T-helper 1 cell treated with Interleukin-12 subunit alpha and Interleukin-12 subunit beta and Interleukin-4 antibody, amounts not matched to agents 30 μg/mL and 1 μg/mL, for 36 hours (primary cell): ENCODE measurements at regions not wholly inside any gene's neighbourhood (a gene's known extent, or its start where the extent isn't known, plus 50 kb on each side); places are given as distances from the start of the nearest gene placed in this dataset.
A peak's percentile ranks its signal among the peaks of the same experiment; 100 is the strongest.
"Not testable (repeated sequence)": the region's sequence is repeated elsewhere in the genome, so short reads cannot be mapped to it uniquely, and the experiment has no call there.

Source experiments
- H3K27ac Mint-ChIP-seq: one replicate; pipeline ENCODE4 v1.8.0; 2021; ENCODE audit warnings: mild to moderate bottlenecking, mixed read lengths
- H3K27me3 Mint-ChIP-seq: one replicate; pipeline ENCODE4 v1.8.0; 2021; ENCODE audit warnings: low read depth, mixed read lengths
- H3K36me3 Mint-ChIP-seq: one replicate; pipeline ENCODE4 v1.8.0; 2021; ENCODE audit warnings: low read depth, mixed read lengths
- H3K4me1 Mint-ChIP-seq: one replicate; pipeline ENCODE4 v1.8.0; 2021; ENCODE audit warnings: low read depth, mixed read lengths
- H3K4me3 Mint-ChIP-seq: one replicate; pipeline ENCODE4 v1.8.0; 2021; ENCODE audit warnings: mild to moderate bottlenecking, moderate library complexity, mixed read lengths
- H3K9me3 Mint-ChIP-seq: one replicate; pipeline ENCODE4 v1.8.0; 2021; ENCODE audit warnings: mixed read lengths

GRCh38 chr15:22180611-22181010 lies 100.3 kb downstream of the OR4M2 start:
- not testable (repeated sequence) for H3K4me1 Mint-ChIP-seq, H3K27ac Mint-ChIP-seq, H3K9me3 Mint-ChIP-seq, H3K36me3 Mint-ChIP-seq, H3K27me3 Mint-ChIP-seq, H3K4me3 Mint-ChIP-seq

- H3K27me3 Mint-ChIP-seq, H3K4me3 Mint-ChIP-seq, H3K36me3 Mint-ChIP-seq: not testable (repeated sequence)
These were observed 104.4 kb downstream of the OR4M2 start for GRCh38 chr15:22184678-22185077.

GRCh38 chr15:22186846-22187532 lies 106.7 kb downstream of the OR4M2 start:
- H3K27ac Mint-ChIP-seq, H3K36me3 Mint-ChIP-seq, H3K4me1 Mint-ChIP-seq, H3K27me3 Mint-ChIP-seq, H3K4me3 Mint-ChIP-seq, H3K9me3 Mint-ChIP-seq: not testable (repeated sequence)

More at GRCh38 chr15:22184678-22185077, 104.4 kb downstream of the OR4M2 start:
- H3K27ac Mint-ChIP-seq, H3K9me3 Mint-ChIP-seq, H3K4me1 Mint-ChIP-seq: not testable (repeated sequence)

GRCh38 chr15:22191818-22192217 lies 111.5 kb downstream of the OR4M2 start:
- not testable (repeated sequence) for H3K9me3 Mint-ChIP-seq, H3K4me1 Mint-ChIP-seq, H3K27me3 Mint-ChIP-seq, H3K36me3 Mint-ChIP-seq, H3K4me3 Mint-ChIP-seq, H3K27ac Mint-ChIP-seq

GRCh38 chr15:22194739-22195617 lies 114.7 kb downstream of the OR4M2 start:
- H3K36me3 Mint-ChIP-seq, H3K4me3 Mint-ChIP-seq, H3K4me1 Mint-ChIP-seq, H3K27me3 Mint-ChIP-seq, H3K9me3 Mint-ChIP-seq, H3K27ac Mint-ChIP-seq: not testable (repeated sequence)

GRCh38 chr15:22196423-22196822 lies 116.1 kb downstream of the OR4M2 start:
- H3K4me1 Mint-ChIP-seq, H3K36me3 Mint-ChIP-seq, H3K27ac Mint-ChIP-seq, H3K9me3 Mint-ChIP-seq, H3K27me3 Mint-ChIP-seq, H3K4me3 Mint-ChIP-seq: not testable (repeated sequence)

GRCh38 chr15:22200417-22200816 lies 120.1 kb downstream of the OR4M2 start:
- not testable (repeated sequence) for H3K36me3 Mint-ChIP-seq, H3K4me3 Mint-ChIP-seq, H3K27ac Mint-ChIP-seq, H3K9me3 Mint-ChIP-seq, H3K27me3 Mint-ChIP-seq, H3K4me1 Mint-ChIP-seq

- H3K27me3 Mint-ChIP-seq, H3K4me3 Mint-ChIP-seq, H3K9me3 Mint-ChIP-seq, H3K4me1 Mint-ChIP-seq, H3K36me3 Mint-ChIP-seq: not testable (repeated sequence)
- peak overlapping the region; percentile 36 for H3K27ac Mint-ChIP-seq
These were observed 121.8 kb downstream of the OR4M2 start for GRCh38 chr15:22201993-22202659.

- not testable (repeated sequence) for H3K4me1 Mint-ChIP-seq, H3K27me3 Mint-ChIP-seq, H3K4me3 Mint-ChIP-seq, H3K27ac Mint-ChIP-seq, H3K36me3 Mint-ChIP-seq, H3K9me3 Mint-ChIP-seq
These were observed 122.9 kb downstream of the OR4M2 start for GRCh38 chr15:22203208-22203607.

- H3K4me3 Mint-ChIP-seq, H3K36me3 Mint-ChIP-seq, H3K27ac Mint-ChIP-seq, H3K9me3 Mint-ChIP-seq, H3K27me3 Mint-ChIP-seq, H3K4me1 Mint-ChIP-seq: not testable (repeated sequence)
These were observed 128.8 kb downstream of the OR4M2 start for GRCh38 chr15:22209086-22209485.

- Mint-ChIP-seq H3K27ac (peak overlapping the region; percentile 37), H3K4me1 (peaks cover 28% of the 10 kb centered on the region)
- not testable (repeated sequence) for H3K36me3 Mint-ChIP-seq, H3K27me3 Mint-ChIP-seq, H3K4me3 Mint-ChIP-seq, H3K9me3 Mint-ChIP-seq
These were observed 142.3 kb downstream of the OR4M2 start for GRCh38 chr15:22222596-22222995.

- Mint-ChIP-seq H3K4me3 (no peak overlapping the region), H3K27ac (peak overlapping the region; percentile 33), H3K9me3 (no peaks in the 10 kb centered on the region), H3K4me1 (peaks cover 28% of the 10 kb centered on the region), H3K36me3 (no peaks in the 10 kb centered on the region), H3K27me3 (no peaks in the 10 kb centered on the region)
These were observed 143.9 kb downstream of the OR4M2 start for GRCh38 chr15:22224241-22224671.

- H3K27ac Mint-ChIP-seq, H3K36me3 Mint-ChIP-seq, H3K4me3 Mint-ChIP-seq, H3K27me3 Mint-ChIP-seq, H3K9me3 Mint-ChIP-seq: not testable (repeated sequence)
- peaks cover 28% of the 10 kb centered on the region for H3K4me1 Mint-ChIP-seq
These were observed 144.6 kb downstream of the OR4M2 start for GRCh38 chr15:22224961-22225360.

- H3K4me3 Mint-ChIP-seq: no peak overlapping the region
- H3K36me3 Mint-ChIP-seq: no peaks in the 10 kb centered on the region
- peaks cover 23% of the 10 kb centered on the region for H3K4me1 Mint-ChIP-seq
- no peaks in the 10 kb centered on the region for H3K27me3 Mint-ChIP-seq
- H3K27ac Mint-ChIP-seq: no peak overlapping the region
- no peaks in the 10 kb centered on the region for H3K9me3 Mint-ChIP-seq
These were observed 145.9 kb downstream of the OR4M2 start for GRCh38 chr15:22226034-22226790.
